ENCODE measurements at regions not wholly inside any gene's neighbourhood (a gene's known extent, or its start where the extent isn't known, plus 50 kb on each side); places are given as distances from the start of the nearest gene placed in this dataset.

GRCh38 chr15:25242957-25243799 lies 195.6 kb downstream of the UBE3A start:
- TF ChIP-seq, protein P1, sequence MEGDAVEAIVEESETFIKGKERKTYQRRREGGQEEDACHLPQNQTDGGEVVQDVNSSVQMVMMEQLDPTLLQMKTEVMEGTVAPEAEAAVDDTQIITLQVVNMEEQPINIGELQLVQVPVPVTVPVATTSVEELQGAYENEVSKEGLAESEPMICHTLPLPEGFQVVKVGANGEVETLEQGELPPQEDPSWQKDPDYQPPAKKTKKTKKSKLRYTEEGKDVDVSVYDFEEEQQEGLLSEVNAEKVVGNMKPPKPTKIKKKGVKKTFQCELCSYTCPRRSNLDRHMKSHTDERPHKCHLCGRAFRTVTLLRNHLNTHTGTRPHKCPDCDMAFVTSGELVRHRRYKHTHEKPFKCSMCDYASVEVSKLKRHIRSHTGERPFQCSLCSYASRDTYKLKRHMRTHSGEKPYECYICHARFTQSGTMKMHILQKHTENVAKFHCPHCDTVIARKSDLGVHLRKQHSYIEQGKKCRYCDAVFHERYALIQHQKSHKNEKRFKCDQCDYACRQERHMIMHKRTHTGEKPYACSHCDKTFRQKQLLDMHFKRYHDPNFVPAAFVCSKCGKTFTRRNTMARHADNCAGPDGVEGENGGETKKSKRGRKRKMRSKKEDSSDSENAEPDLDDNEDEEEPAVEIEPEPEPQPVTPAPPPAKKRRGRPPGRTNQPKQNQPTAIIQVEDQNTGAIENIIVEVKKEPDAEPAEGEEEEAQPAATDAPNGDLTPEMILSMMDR (conservative IDR thresholded peaks at IDR 0.05; ENCODE audit: low read length), result no peak
- TF ChIP-seq EZH2phosphoT487 (IDR thresholded peaks at IDR 0.05; ENCODE audit: borderline replicate concordance), result no peak
- H3K36me3 ChIP-seq (ENCODE audit: insufficient read depth, low read length), result no peaks in the 10 kb centered on the region
- H3F3A ChIP-seq (ENCODE audit: low read depth), result no peaks in the 10 kb centered on the region
- H3K27me3 ChIP-seq (ENCODE audit: insufficient read depth, low read length, poor library complexity, severe bottlenecking), result no peaks in the 10 kb centered on the region
- H3K4me1 ChIP-seq (ENCODE audit: insufficient read depth, low read length, poor library complexity, severe bottlenecking), result no peaks in the 10 kb centered on the region
- H2AFZ ChIP-seq (ENCODE audit: low read length), result no peak overlapping the region
- H3K4me2 ChIP-seq (ENCODE audit: low read depth, low read length, poor library complexity, severe bottlenecking), result no peak overlapping the region
- H4K20me1 ChIP-seq (ENCODE audit: insufficient read depth, low read length, poor library complexity, severe bottlenecking), result no peaks in the 10 kb centered on the region
- peaks cover 21% of the 10 kb centered on the region; the same call in 1 of the 2 replicates for H3K9me3 ChIP-seq (ENCODE audit: insufficient read depth, low read depth, low read length)
- H3K9me2 ChIP-seq (replicated peaks; ENCODE audit: low read depth, low read length), result no peaks in the 10 kb centered on the region
- no peaks in the 10 kb centered on the region for H3K79me2 ChIP-seq (ENCODE audit: insufficient read depth, low read length)
- H3K4me3 ChIP-seq (ENCODE audit: low read length, poor library complexity, severe bottlenecking), result no peak overlapping the region
- H3K9ac ChIP-seq (ENCODE audit: low read depth, low read length, poor library complexity, severe bottlenecking), result no peak overlapping the region

GRCh38 chr15:25243800-25244097 lies 195.1 kb downstream of the UBE3A start:
- Histone ChIP-seq H3K36me3 (ENCODE audit: insufficient read depth, low read length) (no peaks in the 10 kb centered on the region), H3K9me2 (replicated peaks; ENCODE audit: low read depth, low read length) (no peaks in the 10 kb centered on the region), H2AFZ (ENCODE audit: low read length) (no peak overlapping the region), H3F3A (ENCODE audit: low read depth) (no peaks in the 10 kb centered on the region), H3K4me3 (ENCODE audit: low read length, poor library complexity, severe bottlenecking) (no peak overlapping the region), H4K20me1 (ENCODE audit: insufficient read depth, low read length, poor library complexity, severe bottlenecking) (no peaks in the 10 kb centered on the region), H3K9me3 (ENCODE audit: insufficient read depth, low read depth, low read length) (peaks cover 17% of the 10 kb centered on the region; the same call in 1 of the 2 replicates), H3K27me3 (ENCODE audit: insufficient read depth, low read length, poor library complexity, severe bottlenecking) (no peaks in the 10 kb centered on the region), H3K4me2 (ENCODE audit: low read depth, low read length, poor library complexity, severe bottlenecking) (no peak overlapping the region), H3K4me1 (ENCODE audit: insufficient read depth, low read length, poor library complexity, severe bottlenecking) (no peaks in the 10 kb centered on the region), H3K79me2 (ENCODE audit: insufficient read depth, low read length) (no peaks in the 10 kb centered on the region), H3K9ac (ENCODE audit: low read depth, low read length, poor library complexity, severe bottlenecking) (no peak overlapping the region)
- TF ChIP-seq, protein P1 (conservative IDR thresholded peaks at IDR 0.05; ENCODE audit: low read length), result no peak
- TF ChIP-seq EZH2phosphoT487 (IDR thresholded peaks at IDR 0.05; ENCODE audit: borderline replicate concordance), result no peak

DNA sequence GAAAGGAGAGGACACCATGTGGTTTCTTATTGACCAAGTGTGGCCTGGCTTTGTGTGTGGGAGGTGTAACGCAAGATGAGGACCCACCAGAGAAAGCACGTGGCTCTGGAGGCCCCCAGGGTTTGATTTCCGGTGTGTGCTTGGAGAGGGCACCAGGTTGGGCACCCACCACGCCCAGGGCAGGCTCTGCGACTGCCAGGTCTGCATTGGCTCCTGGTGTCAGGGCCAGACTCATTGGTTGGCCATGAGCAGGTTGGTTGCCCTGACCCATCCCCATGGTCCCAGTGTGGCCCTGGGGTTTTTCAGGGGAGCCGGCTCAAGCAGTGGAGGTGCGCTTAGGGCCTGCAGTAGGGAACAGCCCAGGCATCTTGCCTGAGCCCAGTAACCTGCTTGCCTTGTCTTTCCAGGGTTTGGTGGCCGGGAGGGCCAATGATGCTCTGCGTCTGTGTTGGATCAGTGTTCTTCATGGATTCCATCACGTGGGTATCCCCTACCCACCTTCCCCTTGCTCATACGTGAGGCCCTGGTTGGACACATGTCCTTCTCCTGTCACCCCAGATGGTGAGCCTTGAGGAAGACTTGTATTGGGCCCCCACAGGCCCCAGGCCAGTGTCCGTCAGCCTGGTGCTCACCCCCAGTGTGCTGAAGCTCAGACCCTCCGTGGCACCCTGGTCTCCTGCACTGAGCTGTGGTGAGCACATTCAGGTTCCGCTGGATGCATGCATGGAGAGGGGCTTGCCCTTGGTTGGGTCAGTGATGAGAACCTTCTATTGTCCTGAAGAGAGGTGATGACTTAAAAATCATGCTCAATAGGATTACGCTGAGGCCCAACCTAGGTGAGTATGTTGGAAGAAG lies 193.9 kb downstream of the UBE3A start:
- H3K4me1 ChIP-seq (ENCODE audit: insufficient read depth, low read length, poor library complexity, severe bottlenecking), result no peaks in the 10 kb centered on the region
- no peaks in the 10 kb centered on the region for H3K27me3 ChIP-seq (ENCODE audit: insufficient read depth, low read length, poor library complexity, severe bottlenecking)
- H3K9me3 ChIP-seq (ENCODE audit: insufficient read depth, low read depth, low read length), result peaks cover 18% of the 10 kb centered on the region; the same call in 1 of the 2 replicates
- H3K79me2 ChIP-seq (ENCODE audit: insufficient read depth, low read length), result no peaks in the 10 kb centered on the region
- no peaks in the 10 kb centered on the region for H3K9me2 ChIP-seq (replicated peaks; ENCODE audit: low read depth, low read length)
- H2AFZ ChIP-seq (ENCODE audit: low read length), result no peak overlapping the region
- no peaks in the 10 kb centered on the region for H3F3A ChIP-seq (ENCODE audit: low read depth)
- no peak for TF ChIP-seq EZH2phosphoT487 (IDR thresholded peaks at IDR 0.05; ENCODE audit: borderline replicate concordance)
- TF ChIP-seq, protein P1 (conservative IDR thresholded peaks at IDR 0.05; ENCODE audit: low read length), result no peak
- H3K9ac ChIP-seq (ENCODE audit: low read depth, low read length, poor library complexity, severe bottlenecking), result no peak overlapping the region
- no peaks in the 10 kb centered on the region for H3K36me3 ChIP-seq (ENCODE audit: insufficient read depth, low read length)
- no peaks in the 10 kb centered on the region for H4K20me1 ChIP-seq (ENCODE audit: insufficient read depth, low read length, poor library complexity, severe bottlenecking)
- no peak overlapping the region for H3K4me3 ChIP-seq (ENCODE audit: low read length, poor library complexity, severe bottlenecking)
- no peak overlapping the region for H3K4me2 ChIP-seq (ENCODE audit: low read depth, low read length, poor library complexity, severe bottlenecking)
